Keratinocyte (primary cell): ENCODE measurements at regions not wholly inside any gene's neighbourhood (a gene's known extent, or its start where the extent isn't known, plus 50 kb on each side); places are given as distances from the start of the nearest gene placed in this dataset.

Source experiments
- DNase-seq: peaks from one replicate; pipeline ENCODE4 v3.0.0-alpha.2; 2011; ENCODE audit warnings: low read depth, missing footprints, low spot score
- FAIRE-seq: peaks from 2 replicates; lab custom pipeline; 2011; peaks lifted over from hg19 to GRCh38; lab: Jason Lieb, UNC
- H2AFZ ChIP-seq: 2 replicates; pipeline ENCODE4 v1.6.0; 2012; ENCODE audit warnings: low read length, control low read depth, inconsistent platforms; ENCODE audit not compliant: control insufficient read depth
- H3K27ac ChIP-seq: 2 replicates; pipeline ENCODE4 v1.5.1; 2011; ENCODE audit warnings: low read length; ENCODE audit not compliant: control insufficient read depth, insufficient read depth
- H3K27me3 ChIP-seq: 3 replicates; pipeline ENCODE4 v1.6.0; 2011; ENCODE audit warnings: low read length; ENCODE audit not compliant: control insufficient read depth, insufficient read depth; ENCODE audit errors: extremely low read depth
- H3K36me3 ChIP-seq, 2 experiments: 2 replicates in 1 of 2; 3 replicates in 1 of 2; pipeline ENCODE4 v1.5.1; 2011; ENCODE audit warnings: low read length in 2 of 2, mild to moderate bottlenecking in 1 of 2; ENCODE audit not compliant: control insufficient read depth in 2 of 2, insufficient read depth in 2 of 2; ENCODE audit errors: extremely low read depth in 1 of 2
- H3K4me1 ChIP-seq: 3 replicates; pipeline ENCODE4 v1.5.1; 2011; ENCODE audit warnings: low read length; ENCODE audit not compliant: control insufficient read depth, insufficient read depth; ENCODE audit errors: extremely low read depth
- H3K4me2 ChIP-seq: 3 replicates; pipeline ENCODE4 v1.6.0; 2011; ENCODE audit warnings: low read depth, low read length; ENCODE audit not compliant: control insufficient read depth, insufficient read depth; ENCODE audit errors: extremely low read depth
- H3K4me3 ChIP-seq, 3 experiments: fragments of 200-600 bp in 1 of 3; sonication (generic) in 1 of 3; 2 replicates in 2 of 3; 3 replicates in 1 of 3; pipeline ENCODE4 v1.5.1; 2011 to 2016; ENCODE audit warnings: low read length in 3 of 3, mild to moderate bottlenecking in 3 of 3, control low read depth in 2 of 3, inconsistent platforms in 1 of 3, low read depth in 1 of 3, mixed read lengths in 1 of 3, mixed run types in 1 of 3, moderate library complexity in 1 of 3; ENCODE audit not compliant: control insufficient read depth in 2 of 3, insufficient read depth in 2 of 3; ENCODE audit errors: extremely low read depth in 1 of 3
- H3K79me2 ChIP-seq: 2 replicates; pipeline ENCODE4 v1.6.0; 2012; ENCODE audit warnings: low read length; ENCODE audit not compliant: control insufficient read depth, insufficient read depth
- H3K9ac ChIP-seq: 3 replicates; pipeline ENCODE4 v1.6.0; 2011; ENCODE audit warnings: low read length; ENCODE audit not compliant: control insufficient read depth, insufficient read depth; ENCODE audit errors: extremely low read depth
- H3K9me1 ChIP-seq: 3 replicates; pipeline ENCODE4 v1.6.0; 2011; ENCODE audit warnings: low read length; ENCODE audit not compliant: control insufficient read depth, insufficient read depth; ENCODE audit errors: extremely low read depth
- H3K9me3 ChIP-seq: 2 replicates; pipeline ENCODE4 v1.5.1; 2012; ENCODE audit warnings: low read depth, low read length; ENCODE audit not compliant: control insufficient read depth
- H4K20me1 ChIP-seq: 3 replicates; pipeline ENCODE4 v1.6.0; 2011; ENCODE audit warnings: low read length; ENCODE audit not compliant: control insufficient read depth, insufficient read depth; ENCODE audit errors: extremely low read depth
- EZH2 ChIP-seq: IDR thresholded peaks from one replicate; pipeline ENCODE4 v1.6.1; 2012; ENCODE audit warnings: inconsistent platforms, mild to moderate bottlenecking, low read length, moderate library complexity
- dilution Hi-C: fragments of 300-500 bp; cut with MboI; formaldehyde crosslinking; loops from one replicate; pipeline ENCODE4 v1.7.0; 2020; ENCODE audit warnings: low sequenced_read_pairs; ENCODE audit not compliant: extremely low pct_ligation_motif_present
- TF ChIP-seq, protein P1 (sequence below), 3 experiments: IDR thresholded peaks in 1 of 3; conservative IDR thresholded peaks in 1 of 3; optimal IDR thresholded peaks in 1 of 3; 2 replicates in 2 of 3; 3 replicates in 1 of 3; pipeline versions ENCODE3 to v1.5.1; 2011; ENCODE audit warnings: low read length in 3 of 3, mild to moderate bottlenecking in 3 of 3, moderate library complexity in 2 of 3, control low read depth in 1 of 3, inconsistent platforms in 1 of 3; ENCODE audit not compliant: insufficient read depth in 2 of 3; ENCODE audit errors: extremely low read depth in 1 of 3

DNA sequence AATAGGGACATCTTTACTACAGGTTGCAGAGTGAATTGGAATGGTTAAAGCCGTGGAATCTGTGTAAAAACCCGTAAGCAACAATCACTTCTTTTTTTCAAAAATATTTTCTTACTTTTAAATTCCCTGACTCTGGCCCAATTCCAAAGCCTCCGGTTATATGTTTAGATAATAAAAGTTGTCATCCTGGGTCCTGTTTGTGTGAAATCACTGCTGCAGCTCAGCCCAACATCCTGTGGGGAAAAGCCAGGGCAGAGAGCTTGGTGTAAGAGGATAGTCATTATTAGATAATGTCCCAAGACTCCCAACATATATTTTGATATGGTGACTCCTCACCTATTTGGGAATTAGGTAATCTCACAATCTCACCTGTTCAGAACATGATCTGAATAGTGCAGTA lies 586.0 kb upstream of the BRINP1 start:
- no peak overlapping the region for H2AFZ ChIP-seq
- H3K36me3 ChIP-seq, result no peaks in the 10 kb centered on the region
- H3K9me1 ChIP-seq, result no peaks in the 10 kb centered on the region
- H3K79me2 ChIP-seq, result no peaks in the 10 kb centered on the region
- TF ChIP-seq, protein P1, sequence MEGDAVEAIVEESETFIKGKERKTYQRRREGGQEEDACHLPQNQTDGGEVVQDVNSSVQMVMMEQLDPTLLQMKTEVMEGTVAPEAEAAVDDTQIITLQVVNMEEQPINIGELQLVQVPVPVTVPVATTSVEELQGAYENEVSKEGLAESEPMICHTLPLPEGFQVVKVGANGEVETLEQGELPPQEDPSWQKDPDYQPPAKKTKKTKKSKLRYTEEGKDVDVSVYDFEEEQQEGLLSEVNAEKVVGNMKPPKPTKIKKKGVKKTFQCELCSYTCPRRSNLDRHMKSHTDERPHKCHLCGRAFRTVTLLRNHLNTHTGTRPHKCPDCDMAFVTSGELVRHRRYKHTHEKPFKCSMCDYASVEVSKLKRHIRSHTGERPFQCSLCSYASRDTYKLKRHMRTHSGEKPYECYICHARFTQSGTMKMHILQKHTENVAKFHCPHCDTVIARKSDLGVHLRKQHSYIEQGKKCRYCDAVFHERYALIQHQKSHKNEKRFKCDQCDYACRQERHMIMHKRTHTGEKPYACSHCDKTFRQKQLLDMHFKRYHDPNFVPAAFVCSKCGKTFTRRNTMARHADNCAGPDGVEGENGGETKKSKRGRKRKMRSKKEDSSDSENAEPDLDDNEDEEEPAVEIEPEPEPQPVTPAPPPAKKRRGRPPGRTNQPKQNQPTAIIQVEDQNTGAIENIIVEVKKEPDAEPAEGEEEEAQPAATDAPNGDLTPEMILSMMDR (optimal IDR thresholded peaks at IDR 0.05 in 1 of 3, IDR thresholded peaks at IDR 0.05 in 1 of 3, conservative IDR thresholded peaks at IDR 0.05 in 1 of 3; ENCODE audit: extremely low read depth in 1 of 3, insufficient read depth in 2 of 3, low read length in 3 of 3), result no peak
- TF ChIP-seq EZH2, result no peak
- H3K9me3 ChIP-seq, result no peaks in the 10 kb centered on the region
- DNase-seq (no peak), FAIRE-seq (no peak)
- H3K4me3 ChIP-seq, result no peak overlapping the region
- H3K27ac ChIP-seq, result no peak overlapping the region
- no peaks in the 10 kb centered on the region for H3K4me1 ChIP-seq
- no peaks in the 10 kb centered on the region for H4K20me1 ChIP-seq
- H3K27me3 ChIP-seq, result no peaks in the 10 kb centered on the region
- no peak overlapping the region for H3K4me2 ChIP-seq
- dilution Hi-C loops, result no loop called here
- no peak overlapping the region for H3K9ac ChIP-seq

DNA sequence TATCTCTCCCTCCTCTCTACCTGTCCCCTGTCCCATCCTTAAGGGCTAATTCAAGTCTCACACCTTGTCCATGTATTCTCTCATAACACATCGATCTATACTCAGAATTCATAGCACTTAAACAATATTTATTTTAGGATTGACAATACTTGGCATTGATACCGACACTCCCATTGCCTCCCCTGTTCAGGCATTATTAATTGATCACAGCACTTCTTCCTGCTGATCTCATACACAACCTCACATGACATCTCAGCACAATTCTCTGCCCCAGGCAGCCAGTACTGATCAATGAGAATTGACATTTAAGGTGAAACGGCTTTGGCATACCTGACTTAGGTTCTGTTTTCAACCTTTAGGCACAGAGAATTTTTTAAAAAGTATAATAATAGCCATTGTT lies 582.4 kb upstream of the BRINP1 start:
- no peaks in the 10 kb centered on the region for H3K27me3 ChIP-seq
- H3K9me3 ChIP-seq, result no peaks in the 10 kb centered on the region
- dilution Hi-C loops, result no loop called here
- no peaks in the 10 kb centered on the region for H4K20me1 ChIP-seq
- no peaks in the 10 kb centered on the region for H3K36me3 ChIP-seq
- TF ChIP-seq, protein P1 (optimal IDR thresholded peaks at IDR 0.05 in 1 of 3, IDR thresholded peaks at IDR 0.05 in 1 of 3, conservative IDR thresholded peaks at IDR 0.05 in 1 of 3; ENCODE audit: extremely low read depth in 1 of 3, insufficient read depth in 2 of 3, low read length in 3 of 3), result no peak
- no peak for TF ChIP-seq EZH2
- H3K4me3 ChIP-seq, result no peak overlapping the region
- no peaks in the 10 kb centered on the region for H3K4me1 ChIP-seq
- DNase-seq, result no peak
- no peak for FAIRE-seq
- no peak overlapping the region for H3K9ac ChIP-seq
- H3K79me2 ChIP-seq, result no peaks in the 10 kb centered on the region
- H3K27ac ChIP-seq, result no peak overlapping the region
- no peak overlapping the region for H2AFZ ChIP-seq
- H3K9me1 ChIP-seq, result no peaks in the 10 kb centered on the region
- no peak overlapping the region for H3K4me2 ChIP-seq
